HUES6 (cell line): ENCODE measurements at regions not wholly inside any gene's neighbourhood (a gene's known extent, or its start where the extent isn't known, plus 50 kb on each side); places are given as distances from the start of the nearest gene placed in this dataset.

ENCODE experiments used
- H3K27ac ChIP-seq: 2 replicates; pipeline ENCODE4 v1.7.0; 2013; ENCODE audit warnings: low read depth, mild to moderate bottlenecking, low read length, inconsistent platforms
- H3K27me3 ChIP-seq: 2 replicates; pipeline ENCODE4 v1.6.1; 2013; ENCODE audit warnings: low read length; ENCODE audit not compliant: control insufficient read depth, insufficient read depth
- H3K36me3 ChIP-seq: 2 replicates; pipeline ENCODE4 v1.6.1; 2013; ENCODE audit warnings: low read length; ENCODE audit not compliant: control insufficient read depth, insufficient read depth
- H3K4me1 ChIP-seq: 2 replicates; pipeline ENCODE4 v1.6.1; 2013; ENCODE audit warnings: low read length; ENCODE audit not compliant: control insufficient read depth, insufficient read depth
- H3K4me3 ChIP-seq: 2 replicates; pipeline ENCODE4 v1.5.1; 2013; ENCODE audit warnings: low read depth, low read length
- H3K9ac ChIP-seq: one replicate; pipeline ENCODE4 v1.6.1; 2013; ENCODE audit warnings: mild to moderate bottlenecking, low read length
- H3K9me3 ChIP-seq: 2 replicates; pipeline ENCODE4 v1.6.1; 2013; ENCODE audit warnings: low read depth, low read length; ENCODE audit not compliant: control insufficient read depth, insufficient read depth

DNA sequence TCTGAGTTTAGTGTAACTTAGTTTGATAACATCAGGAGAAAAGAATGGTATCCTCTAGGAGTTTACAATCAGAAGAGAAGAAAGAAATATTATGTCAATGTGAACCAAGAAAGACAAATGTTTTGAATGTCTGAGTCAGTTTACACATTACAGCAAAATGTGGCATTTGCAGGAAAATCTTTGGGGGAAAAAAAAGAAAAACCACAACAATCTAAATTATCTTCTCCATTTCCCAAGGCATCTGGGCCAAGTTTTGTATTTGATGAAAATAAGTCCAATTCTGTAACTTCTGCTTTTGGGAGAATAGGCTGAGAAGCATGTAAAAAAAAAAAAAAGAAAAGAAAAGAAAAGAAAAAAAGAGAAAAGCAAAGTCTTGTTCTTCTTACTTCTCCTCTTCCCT lies 58.8 kb upstream of the FLRT2 start:
- Histone ChIP-seq H3K4me1 (no peaks in the 10 kb centered on the region), H3K27me3 (no peaks in the 10 kb centered on the region), H3K4me3 (no peak overlapping the region), H3K27ac (no peak overlapping the region), H3K9me3 (no peaks in the 10 kb centered on the region), H3K9ac (no peak overlapping the region), H3K36me3 (no peaks in the 10 kb centered on the region)

- no peaks in the 10 kb centered on the region for H3K9me3 ChIP-seq
- no peak overlapping the region for H3K9ac ChIP-seq
- H3K36me3 ChIP-seq, result no peaks in the 10 kb centered on the region
- no peaks in the 10 kb centered on the region for H3K27me3 ChIP-seq
- H3K4me3 ChIP-seq, result no peak overlapping the region
- H3K4me1 ChIP-seq, result no peaks in the 10 kb centered on the region
- H3K27ac ChIP-seq, result no peak overlapping the region
Measured at GRCh38 chr14:85471744-85472143, 58.2 kb upstream of the FLRT2 start.

GRCh38 chr14:85474431-85474830 lies 55.5 kb upstream of the FLRT2 start:
- no peaks in the 10 kb centered on the region for H3K27me3 ChIP-seq
- H3K9ac ChIP-seq, result no peak overlapping the region
- H3K36me3 ChIP-seq, result no peaks in the 10 kb centered on the region
- no peaks in the 10 kb centered on the region for H3K9me3 ChIP-seq
- no peak overlapping the region for H3K4me3 ChIP-seq
- H3K27ac ChIP-seq, result no peak overlapping the region
- H3K4me1 ChIP-seq, result no peaks in the 10 kb centered on the region

DNA sequence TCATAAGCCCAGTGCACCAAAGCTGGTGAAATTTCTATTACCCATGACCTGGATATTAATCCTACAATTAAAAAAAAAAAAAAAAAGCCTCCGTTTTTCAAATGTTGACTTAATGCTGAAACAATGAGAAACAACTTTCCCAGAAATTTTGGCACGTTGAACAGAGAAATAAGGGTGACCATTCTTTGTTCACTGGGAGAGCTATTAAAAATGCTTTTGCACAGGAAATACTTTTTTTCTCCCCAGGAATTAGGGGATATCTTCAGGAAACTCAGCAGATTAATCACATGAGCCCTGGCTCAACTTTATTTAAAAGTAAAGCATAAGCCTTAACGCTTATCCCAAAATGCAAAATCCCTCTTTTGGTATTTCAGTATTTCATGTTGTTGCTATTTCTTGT lies 54.8 kb upstream of the FLRT2 start:
- Histone ChIP-seq H3K9ac (no peak overlapping the region), H3K27me3 (no peaks in the 10 kb centered on the region), H3K4me3 (no peak overlapping the region), H3K9me3 (no peaks in the 10 kb centered on the region), H3K36me3 (no peaks in the 10 kb centered on the region), H3K27ac (no peak overlapping the region), H3K4me1 (no peaks in the 10 kb centered on the region; the same call in 1 of the 2 replicates)

GRCh38 chr14:85479306-85479705 lies 50.6 kb upstream of the FLRT2 start:
- Histone ChIP-seq H3K27ac (no peak overlapping the region), H3K4me3 (no peak overlapping the region), H3K27me3 (no peaks in the 10 kb centered on the region)

GRCh38 chr14:85479771-85480170 lies 50.2 kb upstream of the FLRT2 start:
- Histone ChIP-seq H3K4me1 (no peaks in the 10 kb centered on the region; the same call in 1 of the 2 replicates), H3K9ac (no peak overlapping the region), H3K27ac (no peak overlapping the region), H3K27me3 (no peaks in the 10 kb centered on the region), H3K36me3 (no peaks in the 10 kb centered on the region), H3K4me3 (no peak overlapping the region), H3K9me3 (no peaks in the 10 kb centered on the region)

More at GRCh38 chr14:85479306-85479705, 50.6 kb upstream of the FLRT2 start:
- Histone ChIP-seq H3K36me3 (no peaks in the 10 kb centered on the region), H3K4me1 (no peaks in the 10 kb centered on the region; the same call in 1 of the 2 replicates), H3K9ac (no peak overlapping the region), H3K9me3 (no peaks in the 10 kb centered on the region)
